HFF-Myc (cell line): ENCODE measurements at regions not wholly inside any gene's neighbourhood (a gene's known extent, or its start where the extent isn't known, plus 50 kb on each side); places are given as distances from the start of the nearest gene placed in this dataset.

Experiments
- DNase-seq: peaks from one replicate; pipeline ENCODE4 v3.0.0-alpha.2; 2011; ENCODE audit warnings: low read depth; ENCODE audit errors: extremely low read depth
- H3K4me3 ChIP-seq: replicated peaks from 2 replicates; pipeline ENCODE4 v1.5.1; 2011; ENCODE audit warnings: low read depth, mild to moderate bottlenecking, control low read depth, low read length
- CTCF ChIP-seq: IDR thresholded peaks from 2 replicates; pipeline ENCODE4 v1.5.1; 2012; ENCODE audit warnings: mild to moderate bottlenecking, low read depth, low read length, control low read depth; ENCODE audit errors: missing control alignments

DNA sequence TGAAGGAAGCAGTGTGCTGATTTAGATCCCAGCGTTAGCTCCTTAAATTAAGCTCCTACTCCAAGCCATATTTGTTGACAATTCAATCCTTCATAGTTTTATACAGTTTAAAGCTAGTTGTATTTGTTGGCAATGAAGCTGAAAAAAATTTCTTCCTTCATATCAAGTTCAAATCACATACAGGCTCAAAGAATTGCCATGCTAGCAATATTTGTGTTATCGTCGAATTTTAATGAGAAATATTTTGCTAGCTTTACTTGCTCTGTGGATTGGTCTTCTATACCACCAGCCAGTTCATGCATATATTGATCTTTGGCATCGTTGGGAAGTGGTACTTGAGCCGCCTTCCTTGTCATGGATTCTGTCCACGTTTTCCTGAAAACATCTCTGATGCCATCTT, 204.6 kb upstream of the HDAC4 start:
- no peak overlapping the region for H3K4me3 ChIP-seq
- no peak for TF ChIP-seq CTCF
- no peak for DNase-seq

- no peak overlapping the region for H3K4me3 ChIP-seq
- no peak for TF ChIP-seq CTCF
- no peak for DNase-seq
Measured at GRCh38 chr2:239604861-239605260, 204.0 kb upstream of the HDAC4 start.

- no peak overlapping the region for H3K4me3 ChIP-seq
- no peak for DNase-seq
- TF ChIP-seq CTCF = no peak
Measured at GRCh38 chr2:239603411-239604356, 202.9 kb upstream of the HDAC4 start.

GRCh38 chr2:239602290-239603282, 201.8 kb upstream of the HDAC4 start:
- TF ChIP-seq CTCF = no peak
- no peak overlapping the region for H3K4me3 ChIP-seq
- no peak for DNase-seq

- no peak overlapping the region for H3K4me3 ChIP-seq
- TF ChIP-seq CTCF = no peak
- DNase-seq = no peak
Measured at GRCh38 chr2:239601880-239602279, 201.1 kb upstream of the HDAC4 start.

- H3K4me3 ChIP-seq = no peak overlapping the region
- TF ChIP-seq CTCF = no peak
- DNase-seq = no peak
Measured at GRCh38 chr2:239601201-239601851, 200.5 kb upstream of the HDAC4 start.
